GM23338 (cell line): ENCODE measurements at regions not wholly inside any gene's neighbourhood (a gene's known extent, or its start where the extent isn't known, plus 50 kb on each side); places are given as distances from the start of the nearest gene placed in this dataset.

Source experiments
- ATAC-seq: fragments of 200-7000 bp; cut with Tn5 transposase; 3 replicates; pipeline ENCODE4 v1.9.1; 2020
- DNase-seq: peaks from one replicate; pipeline ENCODE4 v3.0.0-alpha.2; 2015; ENCODE audit warnings: low spot score
- H2AFZ ChIP-seq: fragments of 200-600 bp; sonication (generic); 2 replicates; pipeline ENCODE4 v1.8.0; 2016; ENCODE audit warnings: antibody characterized with exemption, mild to moderate bottlenecking, moderate library complexity
- H3F3A ChIP-seq: fragments of 200-600 bp; sonication (generic); replicated peaks from 2 replicates; pipeline ENCODE4 v1.8.0; 2017; ENCODE audit warnings: antibody characterized with exemption, mixed run types, low read depth
- H3K27ac ChIP-seq: fragments of 200-600 bp; sonication (generic); 2 replicates; pipeline ENCODE4 v1.6.1; 2016; ENCODE audit warnings: low read depth
- H3K27me3 ChIP-seq: fragments of 200-600 bp; sonication (generic); 2 replicates; pipeline ENCODE4 v1.8.0; 2016; ENCODE audit warnings: mild to moderate bottlenecking, mixed run types, moderate library complexity; ENCODE audit not compliant: insufficient read depth
- H3K36me3 ChIP-seq: fragments of 200-600 bp; sonication (generic); 2 replicates; pipeline ENCODE4 v1.8.0; 2016; ENCODE audit warnings: mild to moderate bottlenecking; ENCODE audit not compliant: insufficient read depth
- H3K4me1 ChIP-seq: fragments of 200-600 bp; sonication (generic); 2 replicates; pipeline ENCODE4 v1.8.0; 2016; ENCODE audit warnings: mild to moderate bottlenecking, moderate library complexity; ENCODE audit not compliant: insufficient read depth
- H3K4me2 ChIP-seq: fragments of 200-600 bp; sonication (generic); 2 replicates; pipeline ENCODE4 v1.7.1; 2017; ENCODE audit warnings: mixed run types
- H3K4me3 ChIP-seq: fragments of 200-600 bp; sonication (generic); 2 replicates; pipeline ENCODE4 v1.6.1; 2016; ENCODE audit warnings: mixed run types
- H3K79me2 ChIP-seq: fragments of 200-600 bp; sonication (generic); replicated peaks from 2 replicates; pipeline ENCODE4 v1.8.0; 2017; ENCODE audit warnings: mild to moderate bottlenecking; ENCODE audit not compliant: insufficient read depth
- H3K9me2 ChIP-seq: fragments of 200-600 bp; sonication (generic); 2 replicates; pipeline ENCODE4 v1.8.0; 2017; ENCODE audit not compliant: insufficient read depth
- H4K20me1 ChIP-seq: fragments of 200-600 bp; sonication (generic); replicated peaks from 2 replicates; pipeline ENCODE4 v1.8.0; 2017; ENCODE audit warnings: mild to moderate bottlenecking; ENCODE audit not compliant: insufficient read depth
- H3K27ac Mint-ChIP-seq: 2 replicates; pipeline ENCODE4 v1.8.0; 2020; ENCODE audit warnings: inconsistent platforms, mild to moderate bottlenecking, moderate library complexity, mixed read lengths
- H3K27me3 Mint-ChIP-seq: 3 replicates; pipeline ENCODE4 v1.8.0; 2022; ENCODE audit warnings: low read depth, mild to moderate bottlenecking, moderate library complexity, mixed read lengths, inconsistent platforms; ENCODE audit not compliant: insufficient read depth, poor library complexity
- H3K36me3 Mint-ChIP-seq: 3 replicates; pipeline ENCODE4 v1.8.0; 2021; ENCODE audit warnings: low read depth, mild to moderate bottlenecking, inconsistent platforms, moderate library complexity, mixed read lengths
- H3K4me1 Mint-ChIP-seq: 3 replicates; pipeline ENCODE4 v1.8.0; 2020; ENCODE audit warnings: mild to moderate bottlenecking, inconsistent platforms, mixed read lengths
- H3K4me3 Mint-ChIP-seq: 3 replicates; pipeline ENCODE4 v1.8.0; 2021; ENCODE audit warnings: moderate library complexity, mild to moderate bottlenecking, inconsistent platforms, mixed read lengths
- H3K9me3 Mint-ChIP-seq: 3 replicates; pipeline ENCODE4 v1.8.0; 2020; ENCODE audit warnings: moderate library complexity, mild to moderate bottlenecking, inconsistent platforms, mixed read lengths
- CTCF ChIP-seq, 2 experiments: fragments of 200-600 bp in 1 of 2; sonication (generic) in 1 of 2; conservative IDR thresholded peaks; 2 replicates each; pipeline versions ENCODE4 v1.5.1 to v1.6.1; 2016 to 2017; ENCODE audit warnings: antibody characterized with exemption in 2 of 2, low read depth in 2 of 2, mild to moderate bottlenecking in 2 of 2, moderate library complexity in 1 of 2
- ETS1 ChIP-seq: IDR thresholded peaks from 2 replicates; pipeline ENCODE4 v1.6.1; 2016; ENCODE audit warnings: antibody characterized with exemption
- EZH2 ChIP-seq: fragments of 200-600 bp; sonication (generic); IDR thresholded peaks from one replicate; pipeline ENCODE4 v1.8.0; 2017; ENCODE audit warnings: antibody characterized with exemption, mild to moderate bottlenecking, low read depth; ENCODE audit not compliant: unreplicated experiment
- EZH2phosphoT487 ChIP-seq: fragments of 200-600 bp; sonication (generic); IDR thresholded peaks from one replicate; pipeline ENCODE4 v1.8.1; 2018; ENCODE audit warnings: antibody characterized with exemption; ENCODE audit not compliant: unreplicated experiment
- NANOG ChIP-seq: IDR thresholded peaks from 2 replicates; pipeline ENCODE4 v1.6.1; 2016; ENCODE audit warnings: antibody characterized with exemption, borderline replicate concordance
- ZNF331 ChIP-seq: fragments of 250-450 bp; sonication (Bioruptor Pico); IDR thresholded peaks from 2 replicates; pipeline ENCODE4 v1.5.0; 2020; ENCODE audit warnings: low read depth, mild to moderate bottlenecking, moderate library complexity
- ZNF462 ChIP-seq: fragments of 250-450 bp; sonication (Bioruptor Pico); IDR thresholded peaks from 2 replicates; pipeline ENCODE4 v1.5.0; 2020; ENCODE audit warnings: mild to moderate bottlenecking, moderate library complexity

GRCh38 chr17:33874617-33875060, 380.4 kb upstream of the CCL2 start (continued):
- TF ChIP-seq ZNF462 (CRISPR knock-in tag): no peak
- TF ChIP-seq NANOG: no peak

- DNase-seq (no peak), ATAC-seq (no peak)
- Histone ChIP-seq H3K4me1 (no peaks in the 10 kb centered on the region), H3K79me2 (no peaks in the 10 kb centered on the region), H3K4me3 (no peak overlapping the region), H2AFZ (no peak overlapping the region), H3K27me3 (no peaks in the 10 kb centered on the region), H4K20me1 (no peaks in the 10 kb centered on the region), H3K36me3 (no peaks in the 10 kb centered on the region), H3F3A (no peaks in the 10 kb centered on the region), H3K27ac (no peak overlapping the region), H3K4me2 (no peak overlapping the region), H3K9me2 (no peaks in the 10 kb centered on the region)
- no peaks in the 10 kb centered on the region for H3K4me1 Mint-ChIP-seq
- H3K4me3 Mint-ChIP-seq: no peak overlapping the region
- H3K27ac Mint-ChIP-seq: no peak overlapping the region
- H3K27me3 Mint-ChIP-seq: peaks cover 6% of the 10 kb centered on the region
- H3K36me3 Mint-ChIP-seq: peaks cover 14% of the 10 kb centered on the region
- peaks cover 35% of the 10 kb centered on the region for H3K9me3 Mint-ChIP-seq
- TF ChIP-seq EZH2 (no peak), CTCF (conservative IDR thresholded peaks at IDR 0.05; ENCODE audit: low read depth in 2 of 2) (no peak), ZNF331 (CRISPR knock-in tag) (no peak), EZH2phosphoT487 (no peak), ZNF462 (CRISPR knock-in tag) (no peak), ETS1 (no peak)
These were observed 379.1 kb upstream of the CCL2 start for GRCh38 chr17:33875973-33876372.
